H1 (cell line): ENCODE measurements at regions not wholly inside any gene's neighbourhood (a gene's known extent, or its start where the extent isn't known, plus 50 kb on each side); places are given as distances from the start of the nearest gene placed in this dataset.

Source experiments
- CTCF ChIA-PET: fragments of 300-600 bp; sonication (Branson Sonifier 250); formaldehyde crosslinking; loops from one replicate; lab custom pipeline; 2021; ENCODE audit not compliant: partially characterized antibody; lab: Charles Lee
- POLR2A ChIA-PET: fragments of 300-600 bp; sonication (Branson Sonifier 250); formaldehyde crosslinking; loops from one replicate; lab custom pipeline; 2021; ENCODE audit warnings: inconsistent platforms; ENCODE audit not compliant: partially characterized antibody; lab: Charles Lee
- DNase-seq, 2 experiments: peaks; one replicate each; pipeline versions ENCODE4 v3.0.0 to v3.0.0-alpha.2; 2010 to 2022; ENCODE audit warnings: low spot score in 2 of 2, low read depth in 1 of 2, mixed read lengths in 1 of 2
- FAIRE-seq: peaks from 2 replicates; lab custom pipeline; 2011; peaks lifted over from hg19 to GRCh38; lab: Jason Lieb, UNC
- H2AFZ ChIP-seq: 2 replicates; pipeline ENCODE4 v1.8.1; 2012; ENCODE audit warnings: low read length, inconsistent platforms
- H2AK5ac ChIP-seq: 2 replicates; pipeline ENCODE4 v1.6.1; 2013; ENCODE audit warnings: low read depth, low read length
- H2BK120ac ChIP-seq: replicated peaks from 2 replicates; pipeline ENCODE3; 2013; ENCODE audit warnings: low read depth, low read length, inconsistent platforms
- H2BK12ac ChIP-seq: 2 replicates; pipeline ENCODE4 v1.6.1; 2013; ENCODE audit warnings: low read depth, low read length
- H2BK15ac ChIP-seq: 2 replicates; pipeline ENCODE4 v1.6.1; 2013; ENCODE audit warnings: low read length
- H2BK20ac ChIP-seq: 2 replicates; pipeline ENCODE4 v1.6.1; 2013; ENCODE audit warnings: low read length
- H2BK5ac ChIP-seq: 2 replicates; pipeline ENCODE4 v1.6.1; 2013; ENCODE audit warnings: low read depth, low read length
- H3K14ac ChIP-seq: 2 replicates; pipeline ENCODE4 v1.6.1; 2013; ENCODE audit warnings: inconsistent platforms; ENCODE audit not compliant: insufficient read length
- H3K18ac ChIP-seq: 2 replicates; pipeline ENCODE4 v1.6.1; 2013; ENCODE audit warnings: low read length; ENCODE audit errors: extremely low read depth
- H3K23ac ChIP-seq: 2 replicates; pipeline ENCODE4 v1.6.1; 2013; ENCODE audit warnings: inconsistent platforms; ENCODE audit not compliant: insufficient read length
- H3K23me2 ChIP-seq: 2 replicates; pipeline ENCODE4 v1.6.1; 2013; ENCODE audit warnings: low read depth, low read length
- H3K27ac ChIP-seq: 2 replicates; pipeline ENCODE4 v1.6.1; 2011; ENCODE audit warnings: low read depth, low read length, inconsistent platforms
- H3K27me3 ChIP-seq, 4 experiments: replicated peaks in 1 of 4; 1 replicate in 1 of 4; 2 replicates in 3 of 4; pipeline versions ENCODE4 v1.6.1 to v1.8.1; 2011 to 2013; ENCODE audit warnings: low read length in 3 of 4, mild to moderate bottlenecking in 3 of 4, inconsistent platforms in 2 of 4, mixed read lengths in 2 of 4, moderate library complexity in 1 of 4; ENCODE audit not compliant: control insufficient read depth in 3 of 4, insufficient read depth in 3 of 4; ENCODE audit errors: extremely low read depth in 1 of 4
- H3K36me3 ChIP-seq, 4 experiments: 2 replicates each; pipeline versions ENCODE4 v1.6.1 to v1.8.1; 2011 to 2013; ENCODE audit warnings: mild to moderate bottlenecking in 4 of 4, low read length in 3 of 4, moderate library complexity in 2 of 4, control low read depth in 1 of 4, inconsistent platforms in 1 of 4; ENCODE audit not compliant: insufficient read depth in 4 of 4, control insufficient read depth in 2 of 4
- H3K4ac ChIP-seq: replicated peaks from 2 replicates; pipeline ENCODE3; 2013; ENCODE audit warnings: low read length, low read depth, mixed read lengths, inconsistent platforms; ENCODE audit not compliant: insufficient read length
- H3K4me1 ChIP-seq, 4 experiments: replicated peaks in 1 of 4; 1 replicate in 1 of 4; 2 replicates in 3 of 4; pipeline versions ENCODE4 v1.6.1 to v1.8.1; 2011 to 2013; ENCODE audit warnings: low read length in 3 of 4, inconsistent platforms in 2 of 4, mixed read lengths in 1 of 4; ENCODE audit not compliant: insufficient read depth in 4 of 4, control insufficient read depth in 3 of 4
- H3K4me2 ChIP-seq, 2 experiments: 2 replicates each; pipeline versions ENCODE4 v1.6.1 to v1.8.1; 2011 to 2013; ENCODE audit warnings: low read depth in 2 of 2, low read length in 2 of 2, control low read depth in 1 of 2, inconsistent platforms in 1 of 2, mild to moderate bottlenecking in 1 of 2; ENCODE audit not compliant: insufficient read depth in 1 of 2
- H3K4me3 ChIP-seq, 4 experiments: fragments of 200-600, 300-600 bp in 1 of 4; sonication (generic), shearing (Covaris generic), sonication (Bioruptor Twin) in 1 of 4; 2 replicates each; pipeline versions ENCODE4 v1.5.1 to v1.8.1; 2011 to 2016; ENCODE audit warnings: low read length in 4 of 4, low read depth in 3 of 4, control low read depth in 2 of 4, inconsistent platforms in 2 of 4, mild to moderate bottlenecking in 2 of 4, mixed read lengths in 1 of 4, moderate library complexity in 1 of 4; ENCODE audit not compliant: insufficient read depth in 2 of 4; ENCODE audit errors: extremely low read depth in 1 of 4
- H3K56ac ChIP-seq: replicated peaks from 2 replicates; pipeline ENCODE3; 2013; ENCODE audit warnings: low read depth, mild to moderate bottlenecking, mixed read lengths, low read length, inconsistent platforms; ENCODE audit not compliant: insufficient read length
- H3K79me1 ChIP-seq: 2 replicates; pipeline ENCODE4 v1.6.1; 2013; ENCODE audit warnings: low read depth, low read length, control low read depth
- H3K79me2 ChIP-seq, 2 experiments: 2 replicates each; pipeline versions ENCODE4 v1.6.1 to v1.8.1; 2012 to 2013; ENCODE audit warnings: low read length in 2 of 2, mild to moderate bottlenecking in 2 of 2, inconsistent platforms in 1 of 2; ENCODE audit not compliant: insufficient read depth in 2 of 2, control insufficient read depth in 1 of 2
- H3K9ac ChIP-seq, 4 experiments: replicated peaks in 1 of 4; 1 replicate in 1 of 4; 2 replicates in 3 of 4; pipeline versions ENCODE4 v1.6.1 to v1.8.1; 2011 to 2013; ENCODE audit warnings: low read depth in 3 of 4, low read length in 3 of 4, control low read depth in 2 of 4, mild to moderate bottlenecking in 2 of 4, moderate library complexity in 2 of 4, inconsistent platforms in 1 of 4; ENCODE audit errors: extremely low read depth in 1 of 4
- H3K9me3 ChIP-seq, 2 experiments: 2 replicates each; pipeline versions ENCODE4 v1.6.1 to v1.8.1; 2012 to 2013; ENCODE audit warnings: mild to moderate bottlenecking in 2 of 2, moderate library complexity in 2 of 2, control low read depth in 1 of 2, inconsistent platforms in 1 of 2, low read depth in 1 of 2, low read length in 1 of 2, mixed read lengths in 1 of 2; ENCODE audit not compliant: insufficient read depth in 2 of 2
- H4K20me1 ChIP-seq, 2 experiments: replicated peaks in 1 of 2; 2 replicates each; pipeline versions ENCODE3 to v1.8.1; 2011 to 2013; ENCODE audit warnings: inconsistent platforms in 2 of 2, low read length in 2 of 2, mild to moderate bottlenecking in 1 of 2; ENCODE audit not compliant: insufficient read depth in 2 of 2, control insufficient read depth in 1 of 2
- H4K5ac ChIP-seq: 2 replicates; pipeline ENCODE4 v1.6.1; 2013; ENCODE audit warnings: low read length, low read depth, mixed read lengths, inconsistent platforms; ENCODE audit not compliant: insufficient read length
- H4K8ac ChIP-seq: 2 replicates; pipeline ENCODE4 v1.8.0; 2013; ENCODE audit warnings: mild to moderate bottlenecking, moderate library complexity, low read length, inconsistent platforms; ENCODE audit not compliant: insufficient read depth; ENCODE audit errors: extremely low read depth
- H4K91ac ChIP-seq: replicated peaks from 2 replicates; pipeline ENCODE3; 2013; ENCODE audit warnings: low read length, mixed read lengths, inconsistent platforms; ENCODE audit not compliant: insufficient read length
- BRCA1 ChIP-seq: IDR thresholded peaks from 2 replicates; pipeline ENCODE4 v1.6.1; 2012; ENCODE audit warnings: low read depth, low read length, improper control_type of control experiment
- CHD1 ChIP-seq: IDR thresholded peaks from 2 replicates; pipeline ENCODE4 v1.6.1; 2012; ENCODE audit warnings: low read depth, low read length, improper control_type of control experiment
- CTBP2 ChIP-seq: IDR thresholded peaks from 2 replicates; pipeline ENCODE4 v1.7.0; 2011; ENCODE audit warnings: borderline replicate concordance, mild to moderate bottlenecking, moderate library complexity, mixed read lengths, low read length; ENCODE audit not compliant: insufficient read depth, insufficient read length
- EP300 ChIP-seq, 2 experiments: IDR thresholded peaks; 1 replicate in 1 of 2; 2 replicates in 1 of 2; pipeline ENCODE4 v1.6.1; 2011 to 2012; ENCODE audit warnings: low read depth in 2 of 2, low read length in 2 of 2, mild to moderate bottlenecking in 2 of 2, borderline replicate concordance in 1 of 2, inconsistent platforms in 1 of 2, moderate library complexity in 1 of 2
- KDM1A ChIP-seq: fragments of 200-600, 300-600 bp; sonication (generic); IDR thresholded peaks from 2 replicates; pipeline ENCODE4 v1.7.1; 2016; ENCODE audit warnings: mild to moderate bottlenecking, low read length, borderline replicate concordance
- POLR2AphosphoS5 ChIP-seq: IDR thresholded peaks from 2 replicates; pipeline ENCODE4 v1.6.1; 2011; ENCODE audit warnings: low read depth, low read length
- SP2 ChIP-seq: IDR thresholded peaks from 2 replicates; pipeline ENCODE4 v1.6.1; 2012; ENCODE audit warnings: mild to moderate bottlenecking, low read length, inconsistent platforms
- SRF ChIP-seq: IDR thresholded peaks from 2 replicates; pipeline ENCODE4 v1.6.1; 2011; ENCODE audit warnings: mild to moderate bottlenecking, low read depth, low read length, moderate library complexity
- TCF12 ChIP-seq: IDR thresholded peaks from 2 replicates; pipeline ENCODE4 v1.6.1; 2011; ENCODE audit warnings: low read depth, mild to moderate bottlenecking, low read length
- WGBS, 2 experiments: shearing (Covaris generic) in 1 of 2; methylation state at CpG; one replicate each; pipeline versions ENCODE4 v1.1.6 to v1.1.7; 2013 to 2015; ENCODE audit warnings: low lambda C conversion rate in 2 of 2, mixed read lengths in 2 of 2, inconsistent platforms in 1 of 2, low coverage in 1 of 2, missing lambda C conversion rate in 1 of 2; ENCODE audit not compliant: insufficient replicate concordance in 2 of 2, insufficient coverage in 1 of 2, insufficient read length in 1 of 2; ENCODE audit errors: extremely low coverage in 1 of 2, missing lambda C conversion rate in 1 of 2; 5-methylcytosine and 5-hydroxymethylcytosine counted together
- TF ChIP-seq, protein P1 (sequence below): IDR thresholded peaks from 2 replicates; pipeline ENCODE4 v1.6.1; 2011; ENCODE audit warnings: low read depth, mild to moderate bottlenecking, low read length; ENCODE audit not compliant: insufficient read depth
- TF ChIP-seq, protein P2 (sequence below): IDR thresholded peaks from 2 replicates; pipeline ENCODE4 v1.6.1; 2012; ENCODE audit warnings: low read length, inconsistent platforms
- TF ChIP-seq, protein P3 (sequence below): IDR thresholded peaks from 2 replicates; pipeline ENCODE4 v1.6.1; 2012; ENCODE audit warnings: inconsistent platforms

DNA sequence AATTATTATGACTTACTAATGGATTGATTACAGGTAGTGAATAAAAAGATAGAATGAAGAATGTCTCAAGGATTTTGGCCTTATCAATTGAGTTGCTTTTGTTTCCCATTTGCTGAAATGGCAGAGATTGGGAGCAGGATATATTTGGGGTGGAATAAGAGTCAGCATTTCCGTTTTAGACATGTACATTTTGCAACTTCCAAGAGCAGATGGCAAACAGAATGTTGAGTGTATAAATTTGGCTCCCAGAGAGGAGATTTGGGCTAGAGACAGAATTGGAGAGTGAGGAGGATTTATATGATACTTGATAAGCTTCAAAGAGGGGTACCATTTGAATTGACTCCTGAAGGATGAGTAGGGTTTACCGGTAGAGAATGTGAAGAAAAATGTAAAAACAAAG lies 437.9 kb upstream of the PAPPA start:
- H2BK20ac ChIP-seq = no peak overlapping the region
- no peak overlapping the region for H4K5ac ChIP-seq
- no peak overlapping the region for H2AK5ac ChIP-seq
- H3K23me2 ChIP-seq = no peaks in the 10 kb centered on the region
- no peak overlapping the region for H2BK5ac ChIP-seq
- no peak overlapping the region for H2BK12ac ChIP-seq
- H3K18ac ChIP-seq = no peak overlapping the region
- FAIRE-seq (no peak), DNase-seq (no peak)
- no peak overlapping the region for H4K8ac ChIP-seq
- H3K9ac ChIP-seq = no peak overlapping the region
- no peak overlapping the region for H3K23ac ChIP-seq
- CTCF ChIA-PET = interaction anchor here (0.7 to 1.7 kb wide), 2 partner anchors 18 to 83 kb away, joined by 3 to 4 read pairs; no protein-coding TSS in a partner anchor
- H2BK15ac ChIP-seq = no peak overlapping the region
- no peak overlapping the region for H3K56ac ChIP-seq
- POLR2A ChIA-PET = no interaction called here
- no peak overlapping the region for H3K27ac ChIP-seq
- no peak overlapping the region for H4K91ac ChIP-seq
- H3K9me3 ChIP-seq = no peaks in the 10 kb centered on the region
- no peaks in the 10 kb centered on the region for H3K4me1 ChIP-seq
- H2BK120ac ChIP-seq = no peak overlapping the region
- no peak overlapping the region for H3K4me2 ChIP-seq
- no peak overlapping the region for H3K14ac ChIP-seq
- WGBS, 2 experiments = 80% methylated on average over 2 of the region's 2 CpGs; no CpG with 5 or more reads in 1 of the 2 experiments
- H3K79me2 ChIP-seq = no peaks in the 10 kb centered on the region
- no peak overlapping the region for H3K4ac ChIP-seq
- H3K36me3 ChIP-seq = no peaks in the 10 kb centered on the region
- no peaks in the 10 kb centered on the region for H3K27me3 ChIP-seq
- H3K4me3 ChIP-seq = no peak overlapping the region
- no peak overlapping the region for H2AFZ ChIP-seq
- H4K20me1 ChIP-seq = no peaks in the 10 kb centered on the region
- H3K79me1 ChIP-seq = no peaks in the 10 kb centered on the region
- no peak for TF ChIP-seq TCF12
- TF ChIP-seq, protein P1, sequence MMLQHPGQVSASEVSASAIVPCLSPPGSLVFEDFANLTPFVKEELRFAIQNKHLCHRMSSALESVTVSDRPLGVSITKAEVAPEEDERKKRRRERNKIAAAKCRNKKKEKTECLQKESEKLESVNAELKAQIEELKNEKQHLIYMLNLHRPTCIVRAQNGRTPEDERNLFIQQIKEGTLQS = no peak
- TF ChIP-seq, protein P2, sequence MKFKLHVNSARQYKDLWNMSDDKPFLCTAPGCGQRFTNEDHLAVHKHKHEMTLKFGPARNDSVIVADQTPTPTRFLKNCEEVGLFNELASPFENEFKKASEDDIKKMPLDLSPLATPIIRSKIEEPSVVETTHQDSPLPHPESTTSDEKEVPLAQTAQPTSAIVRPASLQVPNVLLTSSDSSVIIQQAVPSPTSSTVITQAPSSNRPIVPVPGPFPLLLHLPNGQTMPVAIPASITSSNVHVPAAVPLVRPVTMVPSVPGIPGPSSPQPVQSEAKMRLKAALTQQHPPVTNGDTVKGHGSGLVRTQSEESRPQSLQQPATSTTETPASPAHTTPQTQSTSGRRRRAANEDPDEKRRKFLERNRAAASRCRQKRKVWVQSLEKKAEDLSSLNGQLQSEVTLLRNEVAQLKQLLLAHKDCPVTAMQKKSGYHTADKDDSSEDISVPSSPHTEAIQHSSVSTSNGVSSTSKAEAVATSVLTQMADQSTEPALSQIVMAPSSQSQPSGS = no peak
- TF ChIP-seq EP300 (IDR thresholded peaks at IDR 0.05; ENCODE audit: borderline replicate concordance in 1 of 2, low read depth in 2 of 2, low read length in 2 of 2) = no peak
- TF ChIP-seq, protein P3, sequence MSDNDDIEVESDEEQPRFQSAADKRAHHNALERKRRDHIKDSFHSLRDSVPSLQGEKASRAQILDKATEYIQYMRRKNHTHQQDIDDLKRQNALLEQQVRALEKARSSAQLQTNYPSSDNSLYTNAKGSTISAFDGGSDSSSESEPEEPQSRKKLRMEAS = no peak
- no peak for TF ChIP-seq POLR2AphosphoS5
- TF ChIP-seq KDM1A = no peak
- TF ChIP-seq CHD1 = no peak
- TF ChIP-seq SRF = no peak
- no peak for TF ChIP-seq BRCA1
- no peak for TF ChIP-seq SP2
- TF ChIP-seq CTBP2 = no peak
